HG02870 (cell line): ENCODE measurements at regions not wholly inside any gene's neighbourhood (a gene's known extent, or its start where the extent isn't known, plus 50 kb on each side); places are given as distances from the start of the nearest gene placed in this dataset.

Source experiments
- ATAC-seq: cut with Tn5 transposase; IDR thresholded peaks from one replicate; pipeline ENCODE4 v1.9.1; 2021; ENCODE audit warnings: mild to moderate bottlenecking, moderate library complexity; ENCODE audit not compliant: unreplicated experiment

DNA sequence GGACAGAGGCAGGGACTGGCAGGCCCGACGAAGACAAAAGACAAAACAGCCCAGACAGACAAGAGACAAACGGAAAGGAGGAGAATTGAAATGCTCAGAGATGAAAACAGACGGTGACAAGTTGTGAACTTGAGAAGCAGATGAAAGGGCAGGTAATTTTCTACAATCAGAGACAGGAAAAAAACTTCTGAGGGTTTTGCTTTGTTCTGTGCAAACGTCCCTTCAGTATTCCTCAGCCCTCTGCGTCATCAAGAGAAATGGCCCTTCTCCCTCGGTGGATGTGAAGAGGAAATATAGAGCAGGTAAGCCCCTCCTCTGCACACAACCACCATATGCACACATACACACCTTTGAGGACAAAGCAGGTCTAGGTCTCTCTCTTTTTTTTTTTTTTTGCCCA is 206.6 kb downstream of the UACA start:
- no peak for ATAC-seq

DNA sequence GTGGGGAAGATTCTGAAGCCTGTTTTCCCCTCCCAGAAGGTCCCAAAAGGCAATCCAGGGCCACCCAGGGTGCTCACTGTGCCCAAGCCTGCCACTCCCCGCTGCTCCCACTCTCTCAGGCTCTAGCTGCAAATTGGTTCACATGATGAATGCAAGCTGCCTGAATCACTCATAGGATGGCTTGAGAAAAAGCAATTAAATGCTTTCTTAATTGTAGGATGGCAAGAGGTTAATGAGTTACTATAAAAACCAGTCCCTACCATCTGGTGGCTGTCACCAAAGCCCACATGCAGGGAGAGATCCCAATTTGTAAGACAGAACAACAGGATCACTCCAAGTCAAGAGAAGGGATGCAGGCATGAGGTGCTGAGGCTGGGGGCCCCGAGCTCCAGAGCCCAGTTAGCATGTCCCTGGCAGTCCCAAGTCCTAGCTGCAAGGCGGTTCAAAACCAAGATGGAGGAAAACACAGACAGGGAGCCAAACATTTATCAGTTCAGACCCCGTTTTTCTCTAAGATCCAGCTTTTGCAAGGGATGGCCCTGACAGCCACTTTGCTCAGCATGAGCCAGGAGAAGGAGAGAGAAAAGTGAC is 207.1 kb downstream of the UACA start:
- ATAC-seq, result no peak

DNA sequence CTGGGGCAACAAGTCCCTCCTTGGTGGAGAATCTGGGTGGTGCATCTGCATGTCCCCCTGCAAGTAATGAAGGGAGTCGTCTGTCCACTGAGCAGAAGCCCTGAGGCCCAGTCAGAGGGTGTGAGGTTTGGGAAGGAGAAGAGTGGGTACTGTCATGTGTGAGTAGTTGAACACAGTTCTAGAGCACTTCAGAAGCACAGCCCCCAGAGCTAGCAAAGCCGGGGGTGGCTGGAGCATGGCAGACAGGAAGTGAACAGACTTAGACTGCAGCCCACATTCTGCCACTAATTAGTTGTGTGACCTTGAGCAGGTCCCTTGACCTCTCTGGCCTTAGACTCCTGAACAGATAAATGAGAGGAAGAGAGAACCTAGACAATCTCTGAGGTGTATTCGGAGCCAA is 207.6 kb downstream of the UACA start:
- no peak for ATAC-seq

GRCh38 chr15:70547846-70548487 is 215.4 kb downstream of the UACA start:
- ATAC-seq, result no peak

GRCh38 chr15:70545526-70545925 is 217.8 kb downstream of the UACA start:
- no peak for ATAC-seq

DNA sequence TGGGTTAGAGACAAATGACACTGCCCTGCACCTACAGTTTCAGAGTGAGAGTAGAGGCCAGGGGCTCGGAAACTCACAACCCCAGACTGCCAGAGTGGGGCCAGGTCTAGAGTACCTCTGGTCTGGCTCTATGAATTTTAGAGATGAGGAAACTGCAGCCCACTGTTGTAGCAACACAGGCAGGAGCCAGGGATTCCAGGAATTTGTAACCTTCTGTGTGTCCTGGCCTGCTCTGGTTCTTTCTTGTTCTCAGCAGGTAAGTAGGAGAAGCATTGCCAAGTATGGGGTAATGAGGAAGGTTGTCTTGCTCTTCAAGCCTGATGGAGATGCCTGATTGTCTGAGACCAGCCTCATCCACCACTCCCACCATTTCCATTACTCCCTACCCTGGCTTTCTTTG is 221.8 kb downstream of the UACA start:
- no peak for ATAC-seq

DNA sequence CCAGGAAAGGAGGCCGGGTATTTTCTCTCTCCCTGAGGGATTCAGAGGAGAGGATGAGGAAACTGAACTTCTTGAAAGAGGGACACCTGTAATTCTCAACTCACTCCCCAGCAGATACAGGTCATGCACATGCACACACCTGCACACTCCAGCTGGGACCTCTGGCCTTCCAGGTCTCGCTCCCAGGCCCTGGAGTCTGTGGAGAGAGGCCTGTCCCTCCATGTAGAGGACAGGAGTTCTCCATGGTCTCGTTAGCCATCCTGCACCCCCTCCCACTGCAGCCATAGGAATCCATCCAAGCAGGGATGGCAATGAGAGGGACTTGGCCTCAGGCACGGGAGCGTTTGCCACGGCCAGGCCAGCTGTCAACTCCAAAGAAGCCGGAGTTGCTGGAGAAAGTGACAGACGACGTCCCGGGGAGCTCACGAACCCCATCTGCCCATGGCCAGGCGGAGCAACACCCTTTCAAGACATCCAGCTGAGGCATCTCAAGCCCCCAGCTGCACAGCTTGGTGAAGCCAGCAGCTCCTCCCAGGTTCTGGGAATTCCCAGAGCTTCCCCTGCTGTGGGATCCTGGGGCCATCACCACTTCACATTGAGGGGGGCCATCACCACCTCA is 223.3 kb downstream of the UACA start:
- no peak for ATAC-seq

DNA sequence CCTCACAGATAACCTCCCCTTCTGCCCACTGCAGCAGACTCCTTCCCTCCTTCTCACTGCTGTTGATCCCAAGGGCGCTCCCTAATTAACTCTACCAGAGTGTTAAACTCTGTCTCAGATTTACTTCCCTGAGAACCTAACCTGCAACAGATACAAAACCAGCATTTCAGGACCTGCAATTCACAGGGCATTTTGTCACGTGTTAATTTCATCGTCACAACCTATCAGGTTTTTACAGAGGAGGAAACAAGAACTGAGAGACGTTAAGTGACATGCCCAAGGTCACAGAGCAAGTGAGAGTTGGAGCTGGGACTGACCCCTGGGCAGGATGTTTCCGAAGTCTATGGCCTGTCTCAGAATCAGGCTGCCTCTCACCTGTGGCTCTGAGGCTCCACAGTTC is 223.9 kb downstream of the UACA start:
- no peak for ATAC-seq

DNA sequence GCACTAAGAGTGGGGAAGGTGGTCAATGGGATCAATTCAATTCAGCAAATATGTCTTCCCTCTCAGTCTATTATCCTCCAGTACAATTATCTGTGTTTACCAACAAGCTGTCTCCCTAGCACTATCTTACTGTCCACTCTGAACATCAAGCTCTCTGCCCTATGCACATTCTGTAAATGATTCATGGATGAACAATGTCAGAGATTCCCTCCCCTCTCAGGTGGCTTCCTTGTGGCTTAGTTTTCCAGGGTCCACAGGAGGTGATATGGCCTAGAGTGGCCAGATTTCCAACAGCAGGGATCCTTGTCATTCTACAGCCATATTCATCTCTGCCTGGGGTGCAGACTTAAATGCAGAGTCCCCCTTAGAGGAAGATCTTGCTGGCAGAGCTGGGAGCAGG is 225.1 kb downstream of the UACA start:
- no peak for ATAC-seq

DNA sequence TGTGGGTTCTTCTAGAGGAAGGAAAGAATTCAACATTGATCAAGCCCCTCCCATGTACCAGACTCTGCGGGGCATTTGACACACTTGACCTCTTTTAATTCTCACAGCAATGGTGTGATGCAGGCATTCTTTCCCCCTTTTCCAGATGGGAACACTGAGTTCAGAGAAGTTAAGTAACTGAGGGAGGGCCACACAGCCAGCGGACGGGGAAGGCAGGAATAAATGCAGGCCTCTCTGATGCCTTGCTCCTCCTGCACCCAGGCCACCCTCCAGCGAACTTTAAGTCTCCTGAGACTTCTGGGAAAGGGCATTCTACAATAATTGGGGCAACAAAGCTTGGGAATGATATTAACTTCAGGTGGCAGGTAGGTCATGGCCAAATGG is 227.4 kb downstream of the UACA start:
- ATAC-seq, result no peak

- ATAC-seq, result no peak
These were observed 228.0 kb downstream of the UACA start for GRCh38 chr15:70535071-70535954.

- no peak for ATAC-seq
These were observed 229.2 kb downstream of the UACA start for GRCh38 chr15:70533931-70534742.

DNA sequence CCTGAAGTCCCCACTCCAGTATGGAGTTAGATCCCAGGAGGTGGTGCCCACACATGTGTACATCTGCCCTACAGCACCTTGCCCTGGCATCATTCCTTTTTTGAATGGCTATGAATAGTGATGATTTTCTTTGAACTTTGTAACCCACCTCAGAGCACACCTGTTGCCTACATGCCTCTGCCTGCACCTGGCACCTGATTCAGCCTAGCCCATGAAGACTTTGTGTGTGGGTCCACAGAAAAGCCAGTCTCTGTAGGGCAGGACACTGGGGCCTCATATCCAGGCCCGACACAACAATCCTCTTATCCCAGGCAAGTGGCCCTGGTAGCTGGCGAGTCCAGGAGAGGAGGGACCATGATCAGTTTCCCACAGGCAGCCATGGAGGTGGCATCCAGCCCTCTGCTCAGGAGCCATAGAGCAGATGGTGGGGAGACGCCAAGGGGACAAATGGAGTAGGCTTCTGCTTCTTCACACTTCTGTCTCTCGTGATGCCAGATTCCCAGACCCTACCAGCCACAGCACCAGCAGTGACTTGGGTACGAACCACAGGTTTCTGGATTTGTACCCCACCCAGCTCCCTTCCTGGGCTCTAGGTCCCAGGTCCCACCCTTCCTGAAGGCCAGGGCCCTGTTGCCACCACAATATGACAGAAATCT is 230.7 kb downstream of the UACA start:
- ATAC-seq, result no peak

DNA sequence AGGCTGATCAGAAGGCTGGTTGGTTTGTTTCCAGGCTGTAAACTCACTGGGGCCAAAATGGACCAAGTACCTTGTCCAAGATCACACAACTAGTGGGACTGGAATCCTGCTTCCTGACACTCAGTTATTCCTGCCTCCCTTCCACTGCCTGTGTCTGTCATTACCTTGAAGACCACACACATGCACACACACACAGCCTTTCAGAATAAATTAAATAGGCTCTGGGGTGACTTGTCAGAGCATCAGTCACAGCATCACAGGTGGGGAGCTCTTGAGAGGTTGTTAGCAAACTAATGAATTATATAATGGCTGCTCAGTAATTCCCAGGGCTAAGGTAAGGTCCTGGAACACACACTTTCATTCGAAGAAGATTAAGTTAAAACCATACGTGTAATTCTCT is 231.8 kb downstream of the UACA start:
- ATAC-seq, result no peak

DNA sequence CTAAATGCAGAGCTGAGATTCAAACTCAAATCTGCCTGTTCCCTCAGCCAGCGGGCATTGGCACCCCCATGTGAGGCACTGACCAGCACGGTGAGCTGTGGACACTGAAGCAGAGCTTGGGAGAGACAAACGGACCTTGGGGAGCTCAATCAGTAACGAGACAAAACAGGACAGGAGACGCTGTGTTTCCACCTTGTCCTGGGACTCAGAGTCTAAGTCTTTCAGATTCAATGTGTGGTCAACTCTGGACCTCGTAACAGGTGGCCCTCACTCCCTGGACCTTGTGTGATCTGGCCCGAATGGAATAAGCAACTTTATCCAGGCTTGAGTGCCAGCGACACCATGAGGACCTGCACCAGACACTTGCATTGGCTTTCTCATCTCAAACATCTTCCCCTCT is 232.5 kb downstream of the UACA start:
- ATAC-seq, result no peak

DNA sequence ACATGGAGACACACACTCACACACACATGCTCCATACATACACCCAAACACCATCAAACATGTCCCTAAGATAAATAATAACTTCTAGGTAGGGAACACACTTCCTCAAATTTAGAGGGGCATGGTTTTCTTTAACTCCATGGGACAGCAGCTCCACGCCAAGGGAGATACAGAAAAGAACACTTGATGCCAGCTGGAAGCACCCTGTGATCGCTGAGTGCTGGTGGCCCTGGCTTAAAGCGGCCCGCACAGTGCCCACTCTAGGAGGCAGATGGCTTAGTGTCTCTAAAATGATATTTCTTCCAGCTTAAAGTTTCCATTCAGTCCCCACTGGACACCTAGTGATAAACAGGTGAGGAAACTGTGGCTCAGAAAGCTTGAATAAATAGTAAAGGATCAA is 232.9 kb downstream of the UACA start:
- no peak for ATAC-seq

DNA sequence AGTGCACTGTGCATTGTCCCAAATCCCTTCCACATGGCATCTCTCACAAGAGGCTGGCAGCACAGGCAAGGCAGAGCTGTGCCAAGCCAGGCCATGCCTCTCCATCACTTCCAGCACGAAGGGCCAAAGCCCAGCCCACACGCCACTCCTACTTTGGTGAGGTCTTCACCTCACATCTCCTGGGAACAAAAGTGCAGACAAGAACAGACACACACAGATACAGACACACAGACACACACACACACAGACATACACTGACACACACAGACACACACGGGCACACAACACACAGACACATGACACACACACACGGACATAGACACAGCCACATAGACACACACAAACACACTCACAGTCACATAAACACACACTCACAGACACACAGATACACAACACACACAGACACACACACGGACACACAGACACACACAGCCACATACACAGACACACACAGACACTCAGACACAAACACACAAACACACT is 233.3 kb downstream of the UACA start:
- no peak for ATAC-seq

- ATAC-seq, result no peak
These were observed 234.5 kb downstream of the UACA start for GRCh38 chr15:70528816-70529215.

DNA sequence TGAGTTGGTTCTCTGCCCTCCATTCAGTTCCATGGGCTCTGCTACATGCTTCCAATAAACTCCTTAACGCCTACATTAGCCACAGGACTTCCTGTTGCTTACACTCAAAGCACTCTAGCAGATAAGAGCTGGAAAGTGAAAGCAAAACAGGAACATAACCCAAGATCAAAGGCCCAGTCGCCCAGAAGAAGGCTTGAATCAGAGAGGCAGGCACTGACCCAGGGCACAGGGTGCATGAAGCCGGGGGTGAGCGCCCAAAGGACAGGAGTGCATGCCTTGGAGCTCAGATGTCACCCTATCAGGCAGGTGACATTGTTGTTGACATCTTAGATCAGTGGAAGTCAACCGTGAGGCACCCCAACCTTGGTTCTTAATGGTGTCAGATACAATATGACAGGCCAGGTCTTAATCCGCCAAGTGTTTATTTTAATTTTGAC is 235.1 kb downstream of the UACA start:
- ATAC-seq, result peak; percentile 58

DNA sequence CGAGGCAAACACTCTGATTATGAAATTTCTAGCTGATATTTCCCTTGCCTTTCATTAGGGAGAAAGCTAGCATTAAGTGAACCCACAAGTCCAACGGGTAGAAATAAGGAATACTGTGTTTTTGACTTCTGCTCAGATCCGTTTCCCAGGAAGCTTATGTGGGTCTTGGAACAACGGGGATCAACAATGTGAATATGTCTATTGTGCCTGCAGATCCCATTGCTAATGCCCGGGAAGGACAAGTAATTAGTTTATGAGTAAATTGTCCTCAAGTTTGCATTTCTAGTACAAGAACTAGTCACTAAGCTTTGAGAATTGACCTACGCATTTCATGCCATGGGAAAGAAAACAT is 236.4 kb downstream of the UACA start:
- no peak for ATAC-seq
